ENCODE measurements at regions not wholly inside any gene's neighbourhood (a gene's known extent, or its start where the extent isn't known, plus 50 kb on each side); places are given as distances from the start of the nearest gene placed in this dataset.

DNA sequence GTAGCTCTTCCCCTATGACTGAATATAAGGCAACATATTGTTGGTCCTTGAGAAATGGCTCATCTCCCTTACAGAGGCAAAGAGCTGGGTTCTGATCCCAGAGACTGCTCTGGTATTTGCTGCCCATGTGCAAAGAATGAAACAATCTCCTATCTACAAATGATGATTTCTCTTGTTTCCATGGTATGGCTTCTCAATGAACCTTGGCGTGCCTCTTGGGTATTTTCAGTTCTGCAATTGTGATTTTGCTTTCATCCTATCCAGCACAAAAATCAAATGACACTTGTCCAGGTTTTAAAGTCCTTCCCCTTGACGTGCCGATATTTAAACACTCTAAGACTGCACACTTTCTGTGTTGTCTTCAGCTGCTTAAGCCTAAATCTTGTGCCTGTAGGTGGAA lies 109.8 kb upstream of the NR2F2 start:
- DNase-seq = no peak

DNA sequence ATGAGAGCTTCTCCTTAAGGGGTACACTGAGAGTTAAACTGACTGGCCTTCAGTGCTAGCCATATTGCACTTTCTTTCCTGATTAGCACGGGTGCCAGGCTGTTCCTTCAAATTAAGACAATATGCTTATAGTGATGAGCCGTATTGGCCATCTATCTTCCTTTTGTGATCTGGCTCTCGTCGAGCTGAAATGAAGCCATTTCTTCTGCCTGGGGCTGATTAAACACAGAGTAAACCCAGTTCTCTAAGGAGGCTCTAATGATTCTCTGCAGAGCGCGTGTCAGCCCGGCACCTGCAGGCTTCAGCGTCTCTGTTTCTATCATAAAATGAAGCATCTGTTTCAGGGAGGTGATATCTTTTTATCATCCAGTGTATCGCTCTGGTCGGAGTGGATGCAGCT lies 107.5 kb upstream of the NR2F2 start:
- no peak for DNase-seq

DNA sequence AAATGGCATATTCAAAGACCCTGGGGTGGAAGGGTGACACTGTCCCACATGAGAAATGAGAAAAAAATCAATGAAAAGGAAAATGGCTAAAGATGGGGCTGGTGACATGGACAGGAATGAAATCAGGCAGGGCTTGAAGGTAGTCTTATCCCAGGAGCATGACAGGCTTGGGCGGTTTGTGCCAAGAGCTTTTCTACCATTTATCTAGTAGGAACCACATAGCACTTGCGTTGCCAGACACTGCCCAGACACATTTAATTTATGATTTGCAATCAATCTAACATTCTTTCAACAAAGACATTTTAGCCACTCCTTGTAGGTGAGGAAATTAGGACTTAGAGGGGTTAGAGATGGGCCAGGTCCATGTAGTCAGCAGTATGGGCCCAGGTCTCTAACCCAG lies 106.6 kb upstream of the NR2F2 start:
- DNase-seq = no peak

DNA sequence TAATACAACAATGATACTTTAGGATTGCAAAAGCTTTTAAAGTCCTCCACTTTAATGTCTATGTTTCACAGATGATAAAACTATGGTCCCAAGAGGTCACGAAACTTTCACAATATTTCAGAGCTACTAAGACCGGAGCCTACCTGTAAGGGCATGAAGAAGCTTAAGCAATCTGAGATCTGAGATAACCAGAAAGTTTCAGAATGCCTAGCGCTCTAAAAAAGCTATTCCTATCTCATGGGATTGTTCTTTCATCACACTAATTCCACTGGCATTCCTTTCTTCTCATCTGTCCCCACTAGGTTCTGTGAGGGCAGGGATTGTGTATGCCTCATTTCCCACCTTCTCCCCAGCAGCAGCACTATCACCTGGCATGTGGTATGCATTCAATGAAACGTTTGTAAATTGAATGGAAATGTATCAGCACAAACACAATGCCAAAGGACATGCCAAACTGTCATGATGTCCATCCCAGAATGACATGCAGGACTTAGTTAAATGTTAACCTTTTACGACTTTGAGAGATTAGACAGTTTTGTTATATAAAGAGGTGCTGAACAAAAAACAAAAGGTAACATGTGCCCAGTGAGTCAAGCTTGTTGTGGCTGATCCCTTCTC lies 104.7 kb upstream of the NR2F2 start:
- DNase-seq = no peak

DNA sequence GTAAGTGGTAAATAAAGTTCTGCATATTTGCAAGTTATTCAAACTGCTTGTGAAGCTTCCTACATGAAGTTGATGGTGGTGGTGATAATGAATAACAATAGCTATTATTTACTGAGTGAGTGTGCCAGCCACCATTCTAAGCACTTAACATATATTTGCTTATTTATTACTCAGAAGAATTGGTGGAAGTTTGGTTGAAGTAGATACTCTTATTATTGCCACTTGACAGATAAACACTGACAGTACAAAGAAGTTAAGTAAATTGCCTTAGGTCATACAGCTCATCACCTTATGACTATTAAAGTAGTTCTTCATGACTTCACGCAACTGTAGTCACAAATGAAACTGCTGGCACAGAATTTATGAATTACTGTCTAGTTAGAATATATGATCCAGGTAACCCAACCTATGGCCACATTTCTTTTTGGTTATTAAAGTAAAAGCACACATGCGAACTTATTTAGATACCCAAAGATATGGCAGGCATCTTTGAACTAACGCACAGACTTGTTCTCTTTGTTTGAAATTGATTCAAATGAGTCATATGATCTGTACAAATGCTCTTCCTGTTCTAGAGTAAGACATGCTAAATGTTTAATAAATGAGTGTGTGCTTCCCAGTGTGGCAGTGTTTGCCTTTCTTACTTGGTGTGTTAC lies 99.8 kb upstream of the NR2F2 start:
- no peak for DNase-seq

DNA sequence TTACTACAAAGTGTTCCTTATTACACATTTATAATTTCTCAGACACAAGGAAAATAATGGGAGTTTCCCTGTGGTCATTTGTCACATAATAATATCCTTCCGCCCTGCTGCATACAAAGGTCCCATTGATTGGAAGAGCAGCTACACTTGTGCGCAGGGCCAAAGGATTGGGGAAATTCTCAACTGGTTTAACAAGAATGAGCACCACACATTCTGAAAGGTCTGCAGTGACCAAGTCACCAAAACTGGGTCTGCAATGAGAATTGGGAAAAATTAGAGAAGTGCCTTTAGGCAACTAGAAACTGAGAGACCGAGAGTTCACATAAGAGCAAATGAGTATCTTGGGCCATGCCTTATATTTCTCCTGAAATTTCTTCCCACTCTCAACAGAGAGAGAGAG lies 98.2 kb upstream of the NR2F2 start:
- DNase-seq = no peak

DNA sequence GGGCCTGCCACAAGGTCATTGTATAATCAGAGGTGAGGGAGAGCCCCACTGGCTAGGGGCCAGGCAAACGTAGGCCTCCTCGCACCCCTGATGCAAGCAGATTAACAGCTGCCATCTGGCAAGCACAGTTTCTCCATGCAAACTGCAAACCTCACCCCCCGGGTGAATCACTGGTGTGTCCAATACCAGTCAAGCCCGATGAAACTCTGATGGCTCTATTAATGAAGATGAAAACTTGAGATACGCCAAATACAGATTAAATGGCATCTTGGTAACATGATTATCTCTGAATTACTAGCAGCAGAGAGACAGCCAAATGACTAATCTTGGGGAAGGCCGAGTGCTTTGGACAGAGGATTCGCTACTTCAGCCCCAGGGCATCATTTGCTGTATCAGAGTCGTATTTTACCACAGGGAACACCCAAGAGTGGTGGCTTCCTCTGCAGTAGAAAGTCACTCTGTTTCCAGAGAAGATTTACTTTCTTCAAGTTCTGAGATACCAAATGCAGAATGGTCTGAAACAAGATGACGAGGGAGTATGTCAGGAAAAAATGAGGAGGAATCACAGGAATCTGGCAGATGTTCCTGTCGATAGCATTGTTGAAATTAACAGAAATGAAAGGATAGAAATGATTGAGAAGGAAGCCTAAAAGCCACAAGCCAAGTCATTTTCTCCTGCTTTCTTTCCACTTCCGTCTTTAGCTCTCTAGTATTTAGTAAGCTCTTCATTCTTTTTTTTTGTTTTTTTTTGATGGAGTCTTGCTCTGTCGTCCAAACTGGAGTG lies 96.2 kb upstream of the NR2F2 start:
- no peak for DNase-seq

DNA sequence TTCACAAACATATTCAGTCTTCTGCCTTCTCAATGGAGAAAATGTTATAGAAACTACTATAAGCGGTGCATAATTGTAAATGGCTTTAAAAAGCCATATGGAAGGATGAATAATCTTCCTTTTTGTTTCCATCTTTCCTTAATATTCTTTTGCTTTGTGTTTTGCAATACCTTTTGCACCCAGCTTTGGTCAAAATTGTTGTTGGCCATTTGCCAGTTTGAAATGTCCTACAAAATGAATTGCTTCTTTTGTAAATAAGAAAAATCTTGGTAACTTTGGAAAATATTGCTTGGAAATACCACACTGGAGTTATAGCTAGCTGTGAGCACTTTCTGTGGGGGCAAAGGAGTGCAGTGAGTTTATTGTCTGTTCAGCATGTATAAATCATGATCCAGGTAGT lies 93.5 kb upstream of the NR2F2 start:
- DNase-seq = no peak

DNA sequence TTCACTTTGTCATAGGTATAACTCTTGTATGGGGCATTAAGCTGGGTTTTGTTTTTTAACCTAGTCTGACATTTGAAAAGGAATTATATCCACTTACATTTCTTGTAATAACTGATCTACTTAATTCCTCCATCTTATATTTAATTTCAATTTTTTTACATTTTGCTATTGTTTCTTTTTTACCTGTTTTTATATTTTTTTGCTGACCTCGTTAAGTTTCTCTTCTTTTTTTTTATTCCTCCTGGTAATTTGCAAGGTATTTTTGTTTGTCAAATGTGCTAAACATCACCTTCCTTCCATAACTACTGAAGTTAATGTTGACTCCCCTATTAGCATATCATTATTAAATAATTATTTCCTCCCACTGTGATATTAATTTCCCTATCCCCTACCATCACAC lies 87.7 kb upstream of the NR2F2 start:
- no peak for DNase-seq

DNA sequence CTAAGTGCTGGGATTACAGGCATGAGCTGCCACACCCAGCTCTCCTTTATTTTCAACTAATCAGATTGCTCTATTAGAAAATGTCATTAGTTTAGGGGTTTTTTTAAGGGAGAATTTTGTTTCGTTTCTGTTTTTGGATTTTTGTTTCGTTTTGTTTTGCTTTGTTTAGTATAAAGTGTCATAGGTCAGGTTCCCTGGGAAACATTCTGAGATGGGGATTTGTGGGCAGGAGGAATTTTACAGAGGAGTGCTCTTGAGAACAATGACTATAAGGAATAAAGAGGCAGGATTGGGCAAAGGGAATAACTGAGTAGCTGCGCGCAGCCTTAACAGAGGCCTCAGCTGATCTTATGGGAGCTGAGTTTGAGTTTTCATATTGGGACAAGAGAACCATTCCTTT lies 86.8 kb upstream of the NR2F2 start:
- DNase-seq = no peak

DNA sequence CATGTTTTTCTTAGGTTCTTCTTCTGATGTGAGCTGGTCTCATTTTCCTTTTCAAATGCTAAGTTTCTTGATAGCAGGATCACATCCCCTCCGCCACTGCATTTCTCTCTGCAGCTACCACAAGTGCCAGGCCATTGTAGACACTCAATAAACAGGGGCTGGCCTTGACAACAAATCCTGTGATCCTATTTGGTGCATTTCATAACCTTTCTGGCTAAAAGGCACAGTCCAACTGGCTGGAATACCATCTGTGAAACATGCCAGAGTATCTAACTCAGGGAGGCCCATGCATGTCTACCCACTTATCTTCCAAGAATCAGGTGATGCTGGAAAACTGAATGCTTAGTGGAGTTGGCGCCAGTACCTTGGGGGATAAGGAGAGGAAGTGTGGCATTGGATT lies 85.2 kb upstream of the NR2F2 start:
- DNase-seq = no peak

DNA sequence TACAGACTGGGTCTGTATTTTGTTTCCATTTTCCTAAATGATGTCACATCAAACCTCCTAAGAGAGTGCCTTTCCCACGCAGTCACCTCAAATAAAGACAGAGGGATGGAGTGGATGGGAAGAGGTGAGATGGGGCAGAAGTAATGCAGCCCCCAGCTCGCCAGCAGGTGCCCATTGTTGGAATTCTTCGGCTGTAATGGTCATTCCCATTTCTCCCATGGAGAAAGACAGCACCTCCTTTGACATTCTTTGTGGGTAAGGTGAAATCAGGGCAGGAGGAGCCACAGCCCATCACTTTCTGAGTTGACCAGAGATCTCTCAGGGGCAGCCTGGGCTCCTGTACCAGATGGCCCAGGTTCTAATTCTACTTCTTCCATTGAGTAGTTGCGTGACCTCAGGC lies 84.4 kb upstream of the NR2F2 start:
- DNase-seq = no peak

DNA sequence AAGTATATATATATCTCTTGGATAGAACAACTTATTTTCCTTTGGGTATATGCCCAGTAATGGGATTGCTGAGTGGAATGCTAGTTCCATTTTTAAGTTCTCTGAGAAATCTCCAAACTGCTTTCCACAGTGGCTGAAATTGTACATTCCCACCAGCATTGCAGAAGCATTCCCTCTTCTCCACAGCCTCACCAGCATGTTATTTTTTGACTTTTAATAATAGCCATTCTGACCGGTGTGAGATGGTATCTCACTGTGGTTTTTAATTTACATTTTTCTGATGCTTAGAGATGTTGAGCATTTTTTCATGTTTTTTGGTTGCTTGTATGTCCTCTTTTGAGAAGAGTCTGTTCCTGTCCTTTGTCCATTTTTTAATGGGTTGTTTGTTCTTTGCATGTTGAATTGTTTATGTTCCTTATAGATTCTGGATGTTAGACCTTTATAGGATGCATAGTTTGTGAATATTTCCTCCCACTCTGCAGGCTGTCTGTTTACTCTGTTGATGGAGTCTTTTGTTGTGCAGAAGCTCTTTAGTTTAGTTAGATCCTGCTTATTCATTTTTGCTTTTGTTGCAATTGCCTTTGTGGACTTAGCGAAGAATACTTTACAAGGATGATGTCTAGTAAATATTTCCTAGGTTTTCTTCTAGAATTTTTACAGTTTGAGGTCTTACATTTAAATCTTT lies 82.7 kb upstream of the NR2F2 start:
- no peak for DNase-seq

DNA sequence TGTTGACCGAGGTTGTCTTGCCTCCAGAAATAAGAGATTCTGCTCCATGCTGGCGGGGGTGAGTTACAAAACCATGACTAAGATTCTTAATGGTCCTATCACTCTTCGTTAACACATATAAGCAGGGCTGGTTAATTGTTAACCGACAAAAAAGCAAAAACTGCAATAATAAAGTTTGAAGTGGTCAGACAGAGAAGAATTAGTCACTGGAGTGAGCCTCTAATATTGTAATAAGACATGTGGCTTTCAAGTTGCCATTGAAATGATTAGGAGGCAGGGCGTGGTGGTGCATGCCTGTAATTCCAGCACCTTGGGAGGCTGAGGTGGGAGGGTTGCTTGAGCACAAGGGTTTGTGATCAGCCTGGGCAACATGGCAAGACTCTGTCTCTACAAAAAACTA lies 78.4 kb upstream of the NR2F2 start:
- DNase-seq = no peak

DNA sequence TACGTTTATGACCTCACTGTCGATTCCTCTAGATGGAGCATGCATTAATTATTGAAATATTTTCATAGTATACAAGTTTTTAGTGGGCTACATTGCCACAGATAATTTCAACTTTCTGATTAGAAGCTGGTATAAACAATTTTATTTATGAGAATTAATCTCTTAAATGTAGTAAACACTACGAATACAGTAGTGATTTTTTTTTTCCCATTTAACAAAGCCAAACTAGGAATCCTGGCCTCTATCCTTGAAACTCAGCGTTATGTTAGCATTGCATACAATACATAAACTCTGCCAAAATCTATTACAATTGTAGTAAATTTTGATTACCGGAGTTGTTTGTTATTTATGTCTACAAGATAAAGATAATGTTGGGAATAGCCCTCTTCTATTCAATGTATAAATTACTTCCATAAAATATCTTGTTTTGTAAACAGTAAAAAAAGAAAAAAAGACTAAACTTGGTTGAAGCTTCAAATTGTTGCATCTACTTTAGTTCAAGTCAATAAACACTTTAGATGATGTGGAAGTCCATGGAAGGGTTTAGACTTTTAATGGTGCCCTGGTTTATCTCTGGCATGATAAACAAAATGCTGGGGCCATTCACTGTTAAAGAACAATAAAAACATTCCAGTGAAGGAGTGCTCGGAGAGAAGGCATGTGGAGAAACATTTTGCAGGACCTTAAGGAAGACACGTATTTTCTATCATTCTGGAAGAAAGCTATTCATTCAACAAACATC lies 77.3 kb upstream of the NR2F2 start:
- DNase-seq = no peak

DNA sequence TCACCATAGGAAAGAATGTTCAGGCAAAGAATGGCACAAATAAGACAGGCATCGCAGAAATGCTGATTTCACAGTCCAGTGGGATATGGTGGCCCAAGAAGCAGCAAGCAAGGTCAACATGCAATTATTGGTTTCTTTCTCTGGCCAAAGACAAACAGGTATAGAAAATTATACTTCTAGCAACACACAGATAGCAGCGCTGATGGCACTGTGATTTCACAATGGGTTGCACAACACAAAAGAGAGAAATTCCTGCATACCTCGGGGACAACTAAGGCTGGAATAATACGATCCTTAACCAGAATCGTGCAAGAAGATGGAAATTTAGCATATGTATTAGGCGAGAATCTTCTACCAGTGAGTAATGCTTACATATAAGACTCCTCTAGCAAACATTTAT lies 76.3 kb upstream of the NR2F2 start:
- DNase-seq = no peak

DNA sequence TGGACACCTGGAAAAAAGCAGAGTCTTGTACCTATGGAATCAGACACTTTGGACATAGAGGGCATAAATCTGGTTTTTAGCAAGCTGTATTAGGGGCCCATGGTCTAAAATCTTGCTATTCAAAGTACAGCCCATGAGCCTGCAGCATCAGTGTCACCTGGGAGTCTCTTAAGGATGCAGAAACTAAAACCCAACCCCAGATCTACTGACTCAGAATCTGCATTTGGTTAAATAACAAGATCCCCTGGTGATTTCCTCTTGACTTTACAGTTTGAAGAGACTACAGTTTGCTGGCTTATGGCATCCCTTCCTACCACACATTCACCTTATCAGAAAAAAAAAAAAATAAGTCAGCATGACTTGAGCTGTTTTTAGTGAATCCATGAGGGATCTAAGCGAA lies 74.9 kb upstream of the NR2F2 start:
- no peak for DNase-seq

DNA sequence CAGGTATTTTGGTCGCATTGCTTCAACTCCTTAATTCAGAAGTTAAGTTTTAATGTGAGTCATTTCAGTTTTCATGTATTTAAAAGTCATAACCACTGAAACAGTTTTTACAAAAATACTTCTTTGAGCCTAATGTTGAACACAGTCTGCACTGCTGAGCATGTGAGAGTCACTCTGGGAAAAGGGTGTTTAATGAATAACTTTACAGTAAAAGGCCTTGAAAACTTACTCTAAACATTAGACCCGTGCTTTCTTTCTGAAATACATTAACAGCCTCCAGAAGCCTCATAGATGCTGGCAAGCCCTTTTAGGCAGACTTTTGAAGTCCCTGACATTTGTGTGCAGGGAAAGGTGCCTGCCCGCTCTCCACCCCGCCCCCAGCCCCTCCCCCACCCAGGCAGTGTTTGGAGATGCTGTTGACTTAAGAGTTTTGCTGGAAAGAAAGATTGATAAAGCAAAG lies 68.9 kb upstream of the NR2F2 start:
- DNase-seq = no peak

DNA sequence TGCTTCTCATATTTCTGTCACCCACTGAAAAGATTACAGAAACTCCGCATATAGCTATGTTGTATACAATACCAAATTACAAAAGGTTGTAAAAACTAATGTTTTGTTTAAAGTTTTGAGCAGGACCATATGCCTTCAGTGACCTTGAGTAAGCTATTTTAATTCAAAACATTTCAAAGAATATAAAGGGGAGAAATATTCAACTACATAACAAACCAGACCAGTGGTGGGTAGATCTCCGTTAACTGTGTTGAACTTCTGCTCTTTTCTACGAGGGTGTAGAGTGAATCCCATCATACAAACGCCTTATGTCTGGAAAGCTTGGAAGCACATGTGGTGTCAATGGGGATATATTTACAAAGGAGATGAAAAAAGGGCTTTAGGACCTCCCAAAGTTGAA lies 68.4 kb upstream of the NR2F2 start:
- DNase-seq = no peak

DNA sequence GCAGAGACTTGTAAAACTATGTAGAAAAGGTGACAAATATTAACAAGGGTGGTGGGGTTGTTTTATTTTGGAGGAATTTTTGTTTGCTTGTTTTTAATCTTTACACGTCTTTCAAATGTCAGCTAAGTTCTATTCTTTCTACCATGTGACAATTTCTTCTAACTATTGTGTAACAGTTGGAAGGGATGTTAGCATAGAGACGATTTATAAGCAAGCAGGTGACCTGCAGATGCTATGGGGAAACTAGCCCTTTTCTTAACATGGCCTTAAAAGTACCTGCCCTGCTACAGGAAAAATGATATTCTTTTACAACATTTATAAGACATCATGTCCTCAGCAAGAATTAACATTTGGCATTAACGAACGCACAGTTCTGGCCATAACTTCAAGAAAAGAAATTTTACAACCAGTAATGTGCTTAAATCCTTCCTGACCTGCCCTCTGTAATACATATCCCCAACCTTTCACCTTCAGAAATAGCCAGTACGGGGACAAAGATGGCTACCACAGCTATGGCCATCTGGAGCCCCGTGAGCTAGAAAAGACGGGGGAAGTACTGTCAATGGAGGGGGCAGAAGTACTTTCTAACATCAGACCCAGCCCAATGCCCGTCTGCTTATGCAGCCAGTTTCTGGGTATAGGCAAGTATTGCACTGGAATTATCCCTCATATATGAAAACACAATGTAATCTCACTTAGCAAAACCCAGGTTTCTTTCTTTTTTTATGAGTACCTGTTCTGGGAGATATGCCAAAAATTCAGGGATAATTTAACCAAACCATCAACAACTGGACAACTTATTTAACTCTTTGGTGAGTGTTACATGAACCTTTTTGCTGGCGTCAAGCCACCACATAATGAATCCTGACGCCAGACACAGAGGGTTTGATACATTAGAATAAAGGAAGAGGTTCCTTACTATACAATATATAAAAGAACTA lies 67.7 kb upstream of the NR2F2 start:
- DNase-seq = no peak

DNA sequence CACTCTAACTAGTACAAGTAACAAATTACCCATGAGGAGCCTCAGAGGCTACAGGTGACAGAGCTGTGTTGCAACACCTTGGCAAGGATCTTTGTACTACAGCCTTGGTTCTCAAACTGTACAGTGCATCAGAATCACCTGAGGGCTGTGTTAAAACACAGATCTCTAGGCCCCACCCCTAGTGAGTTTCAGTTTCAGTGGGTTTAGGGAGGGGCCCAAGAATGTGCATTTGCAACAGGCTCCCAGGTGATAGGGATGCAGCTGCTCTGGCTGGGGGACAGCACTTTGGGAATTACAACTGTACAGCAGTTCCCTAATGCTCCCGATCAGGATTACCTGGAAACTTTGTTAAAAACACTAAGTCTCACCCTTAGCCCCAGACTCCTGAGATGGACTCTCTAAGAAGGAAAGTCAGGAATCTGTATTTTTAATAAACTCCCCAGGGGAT lies 66.1 kb upstream of the NR2F2 start:
- no peak for DNase-seq
